DOHH2 (cell line): ENCODE measurements at regions not wholly inside any gene's neighbourhood (a gene's known extent, or its start where the extent isn't known, plus 50 kb on each side); places are given as distances from the start of the nearest gene placed in this dataset.

Experiments used
- H3F3A ChIP-seq: fragments of 200-600 bp; sonication (generic), shearing (Covaris generic); 2 replicates; pipeline ENCODE4 v1.6.0; 2016; ENCODE audit warnings: antibody characterized with exemption, mild to moderate bottlenecking; ENCODE audit not compliant: control insufficient read depth, insufficient read depth
- H3K27ac ChIP-seq: fragments of 200-600 bp; sonication (generic); 2 replicates; pipeline ENCODE4 v1.5.1; 2014; ENCODE audit warnings: low read depth, mild to moderate bottlenecking, low read length, moderate library complexity
- H3K27me3 ChIP-seq: fragments of 200-600 bp; sonication (generic); 2 replicates; pipeline ENCODE4 v1.6.1; 2014; ENCODE audit warnings: mild to moderate bottlenecking, low read length, mixed read lengths; ENCODE audit not compliant: control insufficient read depth
- H3K36me3 ChIP-seq: fragments of 200-600 bp; sonication (generic); 2 replicates; pipeline ENCODE4 v1.6.1; 2014; ENCODE audit warnings: mild to moderate bottlenecking, low read length, moderate library complexity, mixed read lengths; ENCODE audit not compliant: control insufficient read depth
- H3K4me1 ChIP-seq: fragments of 200-600 bp; sonication (generic); 2 replicates; pipeline ENCODE4 v1.6.1; 2014; ENCODE audit warnings: mild to moderate bottlenecking, low read length, mixed read lengths; ENCODE audit not compliant: control insufficient read depth
- H3K4me2 ChIP-seq: fragments of 200-600 bp; sonication (generic); 2 replicates; pipeline ENCODE4 v1.6.0; 2014; ENCODE audit warnings: mild to moderate bottlenecking, low read length, moderate library complexity
- H3K4me3 ChIP-seq: fragments of 200-600 bp; sonication (generic); 2 replicates; pipeline ENCODE4 v1.5.1; 2014; ENCODE audit warnings: mild to moderate bottlenecking, low read length, mixed read lengths
- H3K79me2 ChIP-seq: fragments of 200-600 bp; sonication (generic); 2 replicates; pipeline ENCODE4 v1.6.1; 2014; ENCODE audit warnings: mild to moderate bottlenecking, low read length, mixed read lengths; ENCODE audit not compliant: control insufficient read depth
- H3K9me2 ChIP-seq: fragments of 200-600 bp; sonication (generic); replicated peaks from 2 replicates; pipeline ENCODE4 v1.6.1; 2014; ENCODE audit warnings: mild to moderate bottlenecking, low read length, mixed read lengths; ENCODE audit not compliant: control insufficient read depth
- H3K9me3 ChIP-seq: fragments of 200-600 bp; sonication (generic); 2 replicates; pipeline ENCODE4 v1.6.1; 2014; ENCODE audit warnings: antibody characterized with exemption, low read length, mixed read lengths; ENCODE audit not compliant: control insufficient read depth, insufficient read depth
- H4K20me1 ChIP-seq: fragments of 200-600 bp; sonication (generic); 2 replicates; pipeline ENCODE4 v1.6.0; 2014; ENCODE audit warnings: low read depth, mild to moderate bottlenecking, antibody characterized with exemption, low read length, moderate library complexity; ENCODE audit not compliant: control insufficient read depth, insufficient read depth
- EZH2phosphoT487 ChIP-seq: fragments of 200-600 bp; sonication (generic); IDR thresholded peaks from 2 replicates; pipeline ENCODE4 v1.6.1; 2017; ENCODE audit warnings: borderline replicate concordance, mild to moderate bottlenecking, antibody characterized with exemption, low read length, moderate library complexity, mixed read lengths
- TF ChIP-seq, protein P1 (sequence below): fragments of 200-600 bp; sonication (generic); IDR thresholded peaks from one replicate; pipeline ENCODE4 v1.5.1; 2014; ENCODE audit warnings: antibody characterized with exemption, mild to moderate bottlenecking, low read depth, low read length; ENCODE audit not compliant: poor library complexity, severe bottlenecking

- H3K4me1 ChIP-seq, result no peaks in the 10 kb centered on the region
- H3K36me3 ChIP-seq, result no peaks in the 10 kb centered on the region
- no peaks in the 10 kb centered on the region for H3F3A ChIP-seq
- H4K20me1 ChIP-seq, result no peaks in the 10 kb centered on the region
- no peaks in the 10 kb centered on the region for H3K9me3 ChIP-seq
- no peak overlapping the region for H3K4me2 ChIP-seq
- no peak overlapping the region for H3K27ac ChIP-seq
- H3K27me3 ChIP-seq, result no peaks in the 10 kb centered on the region
- no peaks in the 10 kb centered on the region for H3K79me2 ChIP-seq
- H3K9me2 ChIP-seq, result no peaks in the 10 kb centered on the region
- TF ChIP-seq EZH2phosphoT487, result no peak
- TF ChIP-seq, protein P1, sequence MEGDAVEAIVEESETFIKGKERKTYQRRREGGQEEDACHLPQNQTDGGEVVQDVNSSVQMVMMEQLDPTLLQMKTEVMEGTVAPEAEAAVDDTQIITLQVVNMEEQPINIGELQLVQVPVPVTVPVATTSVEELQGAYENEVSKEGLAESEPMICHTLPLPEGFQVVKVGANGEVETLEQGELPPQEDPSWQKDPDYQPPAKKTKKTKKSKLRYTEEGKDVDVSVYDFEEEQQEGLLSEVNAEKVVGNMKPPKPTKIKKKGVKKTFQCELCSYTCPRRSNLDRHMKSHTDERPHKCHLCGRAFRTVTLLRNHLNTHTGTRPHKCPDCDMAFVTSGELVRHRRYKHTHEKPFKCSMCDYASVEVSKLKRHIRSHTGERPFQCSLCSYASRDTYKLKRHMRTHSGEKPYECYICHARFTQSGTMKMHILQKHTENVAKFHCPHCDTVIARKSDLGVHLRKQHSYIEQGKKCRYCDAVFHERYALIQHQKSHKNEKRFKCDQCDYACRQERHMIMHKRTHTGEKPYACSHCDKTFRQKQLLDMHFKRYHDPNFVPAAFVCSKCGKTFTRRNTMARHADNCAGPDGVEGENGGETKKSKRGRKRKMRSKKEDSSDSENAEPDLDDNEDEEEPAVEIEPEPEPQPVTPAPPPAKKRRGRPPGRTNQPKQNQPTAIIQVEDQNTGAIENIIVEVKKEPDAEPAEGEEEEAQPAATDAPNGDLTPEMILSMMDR, result no peak
- no peak overlapping the region for H3K4me3 ChIP-seq
These were observed 299.8 kb downstream of the GLRX3 start for GRCh38 chr10:130435961-130436360.

GRCh38 chr10:130438861-130439260 lies 302.7 kb downstream of the GLRX3 start:
- no peak overlapping the region for H3K27ac ChIP-seq
- H3K36me3 ChIP-seq, result no peaks in the 10 kb centered on the region
- no peaks in the 10 kb centered on the region for H3K27me3 ChIP-seq
- H3K9me2 ChIP-seq, result no peaks in the 10 kb centered on the region
- no peaks in the 10 kb centered on the region for H3K4me1 ChIP-seq
- no peak overlapping the region for H3K4me2 ChIP-seq
- no peaks in the 10 kb centered on the region for H3K79me2 ChIP-seq
- TF ChIP-seq EZH2phosphoT487, result no peak
- TF ChIP-seq, protein P1, result no peak
- H3K4me3 ChIP-seq, result no peak overlapping the region
- H3K9me3 ChIP-seq, result no peaks in the 10 kb centered on the region
- no peaks in the 10 kb centered on the region for H3F3A ChIP-seq
- no peaks in the 10 kb centered on the region for H4K20me1 ChIP-seq

GRCh38 chr10:130439766-130440165 lies 303.6 kb downstream of the GLRX3 start:
- H3F3A ChIP-seq, result no peaks in the 10 kb centered on the region
- no peaks in the 10 kb centered on the region for H3K27me3 ChIP-seq
- H3K4me3 ChIP-seq, result no peak overlapping the region
- no peaks in the 10 kb centered on the region for H3K9me2 ChIP-seq
- H3K79me2 ChIP-seq, result no peaks in the 10 kb centered on the region
- no peaks in the 10 kb centered on the region for H3K9me3 ChIP-seq
- no peaks in the 10 kb centered on the region for H4K20me1 ChIP-seq
- no peaks in the 10 kb centered on the region for H3K4me1 ChIP-seq
- no peak overlapping the region for H3K4me2 ChIP-seq
- TF ChIP-seq, protein P1, result no peak
- no peak for TF ChIP-seq EZH2phosphoT487
- no peak overlapping the region for H3K27ac ChIP-seq
- H3K36me3 ChIP-seq, result no peaks in the 10 kb centered on the region

GRCh38 chr10:130440494-130440893 lies 304.3 kb downstream of the GLRX3 start:
- no peak overlapping the region for H3K4me3 ChIP-seq

More at GRCh38 chr10:130440494-130440893, 304.3 kb downstream of the GLRX3 start:
- no peaks in the 10 kb centered on the region for H3K9me3 ChIP-seq
- H4K20me1 ChIP-seq, result no peaks in the 10 kb centered on the region
- no peaks in the 10 kb centered on the region for H3K9me2 ChIP-seq
- H3K79me2 ChIP-seq, result no peaks in the 10 kb centered on the region
- no peak for TF ChIP-seq EZH2phosphoT487
- TF ChIP-seq, protein P1, result no peak
- H3K27me3 ChIP-seq, result no peaks in the 10 kb centered on the region
- H3K27ac ChIP-seq, result no peak overlapping the region
- H3K36me3 ChIP-seq, result no peaks in the 10 kb centered on the region
- H3K4me2 ChIP-seq, result no peak overlapping the region
- no peaks in the 10 kb centered on the region for H3K4me1 ChIP-seq
- H3F3A ChIP-seq, result no peaks in the 10 kb centered on the region
